ENCODE measurements at regions not wholly inside any gene's neighbourhood (a gene's known extent, or its start where the extent isn't known, plus 50 kb on each side); places are given as distances from the start of the nearest gene placed in this dataset.

DNA sequence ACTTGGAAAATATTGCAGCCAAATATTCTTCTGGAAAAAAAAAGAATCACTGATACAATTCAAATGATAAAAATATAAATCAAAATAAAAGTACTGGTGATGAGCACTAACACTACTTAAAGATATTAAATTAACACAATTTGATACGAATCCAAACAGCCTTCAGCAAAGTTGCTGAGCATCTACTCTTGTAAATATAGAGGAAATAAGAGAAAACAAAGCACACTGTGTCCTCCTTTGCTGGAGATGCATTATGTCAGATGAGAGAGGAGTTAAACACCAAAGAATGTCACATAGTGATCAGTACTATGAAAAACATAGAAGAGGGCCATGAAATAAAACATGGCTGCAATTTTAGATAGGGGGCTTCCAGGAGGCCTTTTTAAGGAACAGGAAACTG lies 177.4 kb upstream of the RNPC3 start:
- TF ChIP-seq POLR2A (IDR thresholded peaks at IDR 0.05) = no peak
- TF ChIP-seq, protein P1, sequence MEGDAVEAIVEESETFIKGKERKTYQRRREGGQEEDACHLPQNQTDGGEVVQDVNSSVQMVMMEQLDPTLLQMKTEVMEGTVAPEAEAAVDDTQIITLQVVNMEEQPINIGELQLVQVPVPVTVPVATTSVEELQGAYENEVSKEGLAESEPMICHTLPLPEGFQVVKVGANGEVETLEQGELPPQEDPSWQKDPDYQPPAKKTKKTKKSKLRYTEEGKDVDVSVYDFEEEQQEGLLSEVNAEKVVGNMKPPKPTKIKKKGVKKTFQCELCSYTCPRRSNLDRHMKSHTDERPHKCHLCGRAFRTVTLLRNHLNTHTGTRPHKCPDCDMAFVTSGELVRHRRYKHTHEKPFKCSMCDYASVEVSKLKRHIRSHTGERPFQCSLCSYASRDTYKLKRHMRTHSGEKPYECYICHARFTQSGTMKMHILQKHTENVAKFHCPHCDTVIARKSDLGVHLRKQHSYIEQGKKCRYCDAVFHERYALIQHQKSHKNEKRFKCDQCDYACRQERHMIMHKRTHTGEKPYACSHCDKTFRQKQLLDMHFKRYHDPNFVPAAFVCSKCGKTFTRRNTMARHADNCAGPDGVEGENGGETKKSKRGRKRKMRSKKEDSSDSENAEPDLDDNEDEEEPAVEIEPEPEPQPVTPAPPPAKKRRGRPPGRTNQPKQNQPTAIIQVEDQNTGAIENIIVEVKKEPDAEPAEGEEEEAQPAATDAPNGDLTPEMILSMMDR (IDR thresholded peaks at IDR 0.05) = no peak
